Stomach smooth muscle (tissue), 2 donors: ENCODE measurements at regions not wholly inside any gene's neighbourhood (a gene's known extent, or its start where the extent isn't known, plus 50 kb on each side); places are given as distances from the start of the nearest gene placed in this dataset.

Experiments
- H3K27ac ChIP-seq: one replicate; pipeline ENCODE4 v1.7.0; 2013; ENCODE audit warnings: mild to moderate bottlenecking, low read length, inconsistent platforms
- H3K27me3 ChIP-seq, 2 donors: one replicate each; pipeline ENCODE4 v1.7.0; 2013; ENCODE audit warnings: low read length in 2 of 2; ENCODE audit not compliant: insufficient read depth in 2 of 2, control insufficient read depth in 1 of 2
- H3K36me3 ChIP-seq, 2 donors: one replicate each; pipeline ENCODE4 v1.7.0; 2013; ENCODE audit warnings: low read length in 2 of 2; ENCODE audit not compliant: control insufficient read depth in 2 of 2, insufficient read depth in 2 of 2
- H3K4me1 ChIP-seq: one replicate; pipeline ENCODE4 v1.7.0; 2013; ENCODE audit warnings: low read length; ENCODE audit not compliant: control insufficient read depth, insufficient read depth
- H3K4me3 ChIP-seq, 2 donors: one replicate each; pipeline ENCODE4 v1.7.0; 2013; ENCODE audit warnings: low read length in 2 of 2
- H3K9ac ChIP-seq, 2 donors: one replicate each; pipeline ENCODE4 v1.7.0; 2013; ENCODE audit warnings: low read length in 2 of 2, mild to moderate bottlenecking in 1 of 2
- H3K9me3 ChIP-seq, 2 donors: one replicate each; pipeline ENCODE4 v1.7.0; 2013; ENCODE audit warnings: low read length in 2 of 2; ENCODE audit not compliant: control insufficient read depth in 2 of 2
- donor health status: healthy.
- donor health status: Pancreatic carcinoma.

DNA sequence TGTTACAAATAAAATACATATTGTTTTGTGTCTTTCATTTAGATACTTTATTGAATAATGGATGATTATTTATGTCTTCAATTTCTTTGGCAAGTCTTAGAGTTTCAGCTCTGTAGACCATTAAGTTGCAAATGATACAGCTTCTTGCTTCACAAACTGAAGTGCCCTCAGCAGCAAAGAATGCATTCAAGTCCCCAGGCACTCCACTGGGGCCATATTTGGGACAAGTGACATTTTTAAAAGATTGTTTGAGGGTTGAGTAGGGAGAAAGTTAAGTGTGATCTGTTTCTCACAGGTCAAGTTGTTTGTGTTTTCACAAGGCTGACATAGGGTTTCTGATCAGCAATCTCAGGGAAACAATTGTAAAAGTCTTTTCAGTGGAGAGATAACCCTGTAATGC, 400.7 kb downstream of the PLA2G4A start:
- no peak overlapping the region for H3K27ac ChIP-seq

DNA sequence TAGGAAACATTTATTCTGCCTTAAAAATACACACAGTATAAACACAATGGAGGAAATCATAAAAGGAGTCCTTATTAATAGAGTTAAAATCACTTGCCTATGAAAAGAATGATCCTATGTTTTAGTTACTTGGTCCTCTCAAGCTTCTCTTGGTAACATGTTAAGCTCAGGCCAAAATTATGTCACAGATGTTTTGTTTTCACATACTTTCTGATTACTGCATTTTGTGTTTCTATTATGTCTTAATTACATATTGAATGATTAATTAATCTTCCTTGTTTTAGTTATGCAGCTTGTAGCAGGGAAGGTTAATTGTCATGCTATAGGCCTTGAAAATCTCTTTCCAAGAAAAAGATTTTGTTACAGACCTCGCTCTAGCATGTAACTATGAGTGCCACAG, 406.0 kb downstream of the PLA2G4A start:
- Histone ChIP-seq H3K27me3 (no peaks in the 10 kb centered on the region), H3K4me3 (no peak overlapping the region), H3K4me1 (no peaks in the 10 kb centered on the region), H3K9me3 (no peaks in the 10 kb centered on the region), H3K9ac (no peak overlapping the region), H3K27ac (no peak overlapping the region), H3K36me3 (no peaks in the 10 kb centered on the region)

More for the DNA sequence above, 400.7 kb downstream of the PLA2G4A start:
- H3K27me3 ChIP-seq, result no peaks in the 10 kb centered on the region
- H3K36me3 ChIP-seq, result no peaks in the 10 kb centered on the region
- H3K9ac ChIP-seq, result no peak overlapping the region
- H3K4me3 ChIP-seq, result no peak overlapping the region
- H3K4me1 ChIP-seq, result no peaks in the 10 kb centered on the region
- no peaks in the 10 kb centered on the region for H3K9me3 ChIP-seq

DNA sequence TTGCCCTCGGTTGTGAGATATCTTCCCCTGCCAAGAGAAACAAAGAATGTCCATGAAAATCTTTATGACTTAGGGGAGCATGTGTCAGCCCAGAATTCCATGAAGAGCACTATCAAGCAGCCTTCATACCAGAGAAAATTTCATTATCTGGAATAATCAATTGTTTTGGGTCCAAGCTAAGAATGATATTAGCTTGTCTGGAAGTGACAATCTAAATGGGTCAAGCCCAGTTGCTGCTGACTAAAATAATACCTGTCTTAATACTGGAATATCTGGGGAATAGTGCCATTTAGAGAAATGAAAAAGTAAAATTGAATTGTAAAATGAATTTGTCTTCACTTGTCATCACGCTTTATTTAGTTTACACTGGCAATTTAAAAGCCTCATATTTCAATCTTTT, 407.4 kb downstream of the PLA2G4A start:
- H3K9me3 ChIP-seq, result no peaks in the 10 kb centered on the region
- no peaks in the 10 kb centered on the region for H3K4me1 ChIP-seq
- H3K27me3 ChIP-seq, result no peaks in the 10 kb centered on the region
- no peaks in the 10 kb centered on the region for H3K36me3 ChIP-seq
- no peak overlapping the region for H3K9ac ChIP-seq
- H3K27ac ChIP-seq, result no peak overlapping the region
- no peak overlapping the region for H3K4me3 ChIP-seq

DNA sequence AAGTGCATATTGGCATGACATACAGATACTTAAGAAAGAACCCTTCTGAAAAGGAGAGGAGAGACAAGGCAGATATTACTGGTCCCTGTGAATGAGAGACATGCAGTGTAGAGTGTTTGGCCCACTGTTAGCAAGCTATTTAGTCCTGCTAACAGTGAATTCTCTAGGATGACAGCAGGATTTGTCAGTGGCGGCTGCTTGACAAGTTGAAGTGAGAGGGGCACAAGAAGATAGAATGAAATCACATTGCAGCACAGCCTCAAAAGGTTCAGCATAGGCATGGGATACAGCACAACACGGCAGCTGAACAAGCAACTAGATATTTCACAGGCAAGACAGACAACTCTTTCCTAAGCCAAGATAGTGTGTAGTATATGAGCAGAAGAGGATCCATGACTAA, 407.9 kb downstream of the PLA2G4A start:
- no peaks in the 10 kb centered on the region for H3K9me3 ChIP-seq
- no peaks in the 10 kb centered on the region for H3K4me1 ChIP-seq
- no peak overlapping the region for H3K4me3 ChIP-seq
- H3K36me3 ChIP-seq, result no peaks in the 10 kb centered on the region
- H3K27ac ChIP-seq, result no peak overlapping the region
- H3K9ac ChIP-seq, result no peak overlapping the region
- H3K27me3 ChIP-seq, result no peaks in the 10 kb centered on the region

DNA sequence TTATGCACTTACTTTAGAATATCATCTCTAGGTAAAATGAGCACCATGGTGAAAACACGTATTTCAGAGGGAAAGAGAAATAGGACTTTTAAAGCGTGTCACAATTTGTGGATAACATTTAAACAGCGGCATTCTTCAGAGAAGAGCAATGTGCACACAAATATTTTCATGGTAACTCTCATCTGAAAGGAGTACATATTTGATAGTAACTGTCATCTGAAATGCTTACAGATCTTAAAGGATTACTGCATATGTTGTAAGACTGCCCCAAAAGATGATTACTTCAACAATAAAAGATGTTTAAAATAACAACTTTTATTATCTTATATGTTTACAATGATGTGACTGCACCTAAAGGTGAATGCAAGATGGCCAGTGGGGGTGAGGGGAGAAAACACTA, 408.8 kb downstream of the PLA2G4A start:
- Histone ChIP-seq H3K9me3 (no peaks in the 10 kb centered on the region), H3K36me3 (no peaks in the 10 kb centered on the region), H3K27me3 (no peaks in the 10 kb centered on the region), H3K9ac (no peak overlapping the region), H3K4me3 (no peak overlapping the region), H3K27ac (no peak overlapping the region), H3K4me1 (no peaks in the 10 kb centered on the region)

DNA sequence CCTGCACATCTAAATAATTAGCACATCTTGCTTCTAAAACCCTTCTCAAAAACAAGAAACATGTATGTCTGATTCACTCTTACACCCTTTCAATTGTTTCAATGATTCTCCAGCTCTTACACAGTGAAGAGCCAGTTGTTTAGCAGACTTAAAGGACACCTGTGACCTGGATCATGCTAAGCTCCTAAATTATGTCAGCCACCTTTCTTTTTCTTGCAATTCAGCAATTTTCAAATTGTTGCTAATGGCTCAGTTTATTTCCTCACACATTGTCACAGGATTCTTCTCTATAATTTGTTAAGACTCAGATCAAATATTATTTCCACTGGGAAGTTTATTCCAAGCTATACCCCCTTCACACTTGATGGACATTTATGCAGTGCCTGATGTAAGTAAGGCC, 413.2 kb downstream of the PLA2G4A start:
- Histone ChIP-seq H3K36me3 (no peaks in the 10 kb centered on the region), H3K9ac (no peak overlapping the region), H3K4me3 (no peak overlapping the region)

DNA sequence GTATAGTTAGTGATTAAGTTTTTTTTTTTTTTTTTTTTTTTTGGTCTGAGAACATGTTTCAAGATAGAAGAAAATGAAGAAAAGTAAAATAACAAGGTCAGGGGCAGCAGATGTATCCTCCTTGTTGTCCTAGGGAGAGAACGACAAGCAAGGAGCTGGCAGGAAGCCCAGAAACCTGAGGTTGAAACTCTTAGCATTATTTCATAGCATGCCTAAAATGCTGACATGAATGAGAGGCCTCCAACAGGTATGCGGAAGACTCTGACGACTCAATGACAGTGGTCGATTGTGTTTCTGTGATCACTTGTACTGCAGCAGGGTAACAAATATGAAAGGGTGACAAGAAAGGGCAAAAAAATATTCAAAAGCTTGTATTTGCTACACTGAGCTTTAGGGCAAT, 415.9 kb downstream of the PLA2G4A start:
- Histone ChIP-seq H3K9me3 (no peaks in the 10 kb centered on the region), H3K4me3 (no peak overlapping the region), H3K4me1 (no peaks in the 10 kb centered on the region), H3K27me3 (no peaks in the 10 kb centered on the region), H3K27ac (no peak overlapping the region), H3K36me3 (no peaks in the 10 kb centered on the region), H3K9ac (no peak overlapping the region)

More for the DNA sequence above, 413.2 kb downstream of the PLA2G4A start:
- Histone ChIP-seq H3K4me1 (no peaks in the 10 kb centered on the region), H3K27me3 (no peaks in the 10 kb centered on the region), H3K27ac (no peak overlapping the region), H3K9me3 (no peaks in the 10 kb centered on the region)

DNA sequence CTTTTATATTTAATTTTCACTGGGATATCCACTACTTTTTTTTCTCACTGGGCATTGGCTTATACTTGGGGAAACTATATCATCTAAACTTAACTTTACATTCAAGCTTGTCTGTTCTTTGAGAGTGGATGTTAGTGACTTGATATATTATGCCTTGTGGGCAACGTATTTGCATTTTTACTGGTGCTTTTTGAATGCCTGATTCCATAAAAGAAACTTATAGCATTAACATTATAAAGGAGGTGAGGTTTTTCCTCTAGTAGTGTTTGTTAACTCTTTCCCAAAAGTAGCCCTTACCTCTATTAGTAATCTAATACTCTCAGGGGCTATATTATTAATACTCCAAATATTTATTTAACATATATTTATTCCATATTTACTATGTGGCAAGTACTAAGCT, 416.5 kb downstream of the PLA2G4A start:
- no peaks in the 10 kb centered on the region for H3K9me3 ChIP-seq
- no peaks in the 10 kb centered on the region for H3K36me3 ChIP-seq
- no peak overlapping the region for H3K4me3 ChIP-seq

DNA sequence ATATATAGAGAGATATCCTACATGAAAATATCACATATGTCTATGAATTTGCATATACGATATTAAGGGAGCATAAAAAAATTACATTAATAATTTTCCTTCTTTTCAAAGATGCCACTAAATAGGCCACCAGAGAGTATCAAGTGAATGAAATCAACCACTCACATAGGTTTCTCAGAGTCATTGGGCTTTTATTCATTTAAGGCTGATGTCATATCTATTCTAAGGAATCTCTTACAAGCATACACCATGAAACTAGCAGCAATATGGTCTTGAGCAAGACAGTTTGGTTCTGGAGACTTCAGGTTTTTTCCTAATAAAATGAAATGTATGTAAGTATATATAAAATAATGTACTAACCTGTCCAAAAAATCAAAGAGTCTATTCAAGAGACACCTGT, 420.4 kb downstream of the PLA2G4A start:
- H3K36me3 ChIP-seq, result no peaks in the 10 kb centered on the region
- H3K4me1 ChIP-seq, result no peaks in the 10 kb centered on the region
- no peak overlapping the region for H3K9ac ChIP-seq
- H3K27me3 ChIP-seq, result no peaks in the 10 kb centered on the region
- no peak overlapping the region for H3K4me3 ChIP-seq
- no peak overlapping the region for H3K27ac ChIP-seq
- H3K9me3 ChIP-seq, result no peaks in the 10 kb centered on the region

More for the DNA sequence above, 416.5 kb downstream of the PLA2G4A start:
- H3K4me1 ChIP-seq, result no peaks in the 10 kb centered on the region
- H3K27ac ChIP-seq, result no peak overlapping the region
- H3K9ac ChIP-seq, result no peak overlapping the region
- no peaks in the 10 kb centered on the region for H3K27me3 ChIP-seq

DNA sequence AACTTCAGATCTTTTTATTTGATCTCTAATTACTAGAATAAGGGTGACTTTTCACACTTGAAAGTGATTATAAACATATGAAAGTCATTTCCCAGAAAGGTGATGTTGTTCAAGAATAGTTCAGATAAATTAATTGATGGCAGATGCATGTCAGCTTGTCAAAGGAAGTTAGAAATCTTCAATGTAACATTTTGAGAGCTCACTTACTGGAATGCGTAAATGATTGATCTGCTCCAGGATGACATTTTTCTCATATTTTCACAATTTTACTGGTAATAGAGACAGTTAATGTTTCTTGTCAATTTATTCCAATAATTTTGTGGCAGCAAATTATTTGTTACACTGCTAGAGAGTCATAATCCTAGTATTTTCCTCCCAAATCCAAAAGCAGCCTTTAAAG, 424.2 kb downstream of the PLA2G4A start:
- Histone ChIP-seq H3K27me3 (no peaks in the 10 kb centered on the region), H3K4me1 (no peaks in the 10 kb centered on the region), H3K9ac (no peak overlapping the region), H3K4me3 (no peak overlapping the region), H3K27ac (no peak overlapping the region), H3K9me3 (no peaks in the 10 kb centered on the region), H3K36me3 (no peaks in the 10 kb centered on the region)

DNA sequence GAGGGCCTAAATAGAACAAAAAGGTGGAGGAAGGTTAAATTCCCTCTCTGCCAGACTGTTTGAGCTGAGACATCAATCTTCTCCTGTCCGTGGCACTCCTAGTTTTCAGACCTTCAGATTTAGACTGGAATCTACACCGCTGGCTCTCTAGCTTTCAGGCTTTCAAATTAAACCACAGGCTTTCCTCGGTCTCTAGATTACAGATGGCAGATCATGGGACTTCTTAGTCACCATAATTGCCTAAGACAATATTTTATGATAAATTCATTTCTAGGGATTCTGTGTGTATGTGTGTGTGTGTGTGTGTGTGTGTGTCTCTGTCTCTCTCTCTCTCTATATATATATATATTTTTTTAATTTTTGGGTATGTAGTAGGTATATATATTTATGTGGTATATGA, 428.7 kb downstream of the PLA2G4A start:
- no peak overlapping the region for H3K4me3 ChIP-seq
- no peak overlapping the region for H3K27ac ChIP-seq
- H3K9ac ChIP-seq, result no peak overlapping the region
- no peaks in the 10 kb centered on the region for H3K36me3 ChIP-seq
- H3K4me1 ChIP-seq, result no peaks in the 10 kb centered on the region
- H3K9me3 ChIP-seq, result no peaks in the 10 kb centered on the region
- no peaks in the 10 kb centered on the region for H3K27me3 ChIP-seq

DNA sequence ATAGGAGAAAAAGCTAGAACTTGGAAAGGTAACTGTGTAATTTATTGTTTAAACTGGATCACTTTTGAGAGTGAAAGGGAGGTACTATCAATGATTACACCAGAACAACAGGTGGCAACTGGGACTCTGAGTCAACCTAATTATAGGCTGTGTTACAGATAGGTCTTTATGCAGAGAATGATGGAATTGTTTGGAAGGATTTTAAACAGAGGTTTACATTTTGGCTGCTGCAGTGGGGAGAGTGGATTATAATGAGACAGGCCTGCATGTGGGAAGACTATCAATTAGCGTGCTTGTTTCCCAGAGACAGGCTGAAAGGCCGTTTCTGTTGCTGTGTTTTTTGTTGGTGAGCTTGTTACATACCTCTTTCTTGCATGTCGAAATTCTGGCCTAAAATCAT, 432.9 kb downstream of the PLA2G4A start:
- Histone ChIP-seq H3K27me3 (no peaks in the 10 kb centered on the region), H3K27ac (no peak overlapping the region), H3K4me3 (no peak overlapping the region), H3K36me3 (no peaks in the 10 kb centered on the region), H3K9me3 (no peaks in the 10 kb centered on the region), H3K4me1 (no peaks in the 10 kb centered on the region), H3K9ac (no peak overlapping the region)
